ENCODE measurements at regions not wholly inside any gene's neighbourhood (a gene's known extent, or its start where the extent isn't known, plus 50 kb on each side); places are given as distances from the start of the nearest gene placed in this dataset.

GRCh38 chr15:25532269-25533140 is 93.7 kb upstream of the UBE3A start:
- Histone ChIP-seq H3K27me3 (ENCODE audit: insufficient read depth, low read depth, severe bottlenecking) (no peaks in the 10 kb centered on the region), H3K36me3 (no peaks in the 10 kb centered on the region), H3K27ac (no peak overlapping the region), H3K9me3 (ENCODE audit: severe bottlenecking) (peaks cover 2% of the 10 kb centered on the region), H3K4me3 (ENCODE audit: low read depth, low read length) (no peak overlapping the region)
- TF ChIP-seq, protein P1, sequence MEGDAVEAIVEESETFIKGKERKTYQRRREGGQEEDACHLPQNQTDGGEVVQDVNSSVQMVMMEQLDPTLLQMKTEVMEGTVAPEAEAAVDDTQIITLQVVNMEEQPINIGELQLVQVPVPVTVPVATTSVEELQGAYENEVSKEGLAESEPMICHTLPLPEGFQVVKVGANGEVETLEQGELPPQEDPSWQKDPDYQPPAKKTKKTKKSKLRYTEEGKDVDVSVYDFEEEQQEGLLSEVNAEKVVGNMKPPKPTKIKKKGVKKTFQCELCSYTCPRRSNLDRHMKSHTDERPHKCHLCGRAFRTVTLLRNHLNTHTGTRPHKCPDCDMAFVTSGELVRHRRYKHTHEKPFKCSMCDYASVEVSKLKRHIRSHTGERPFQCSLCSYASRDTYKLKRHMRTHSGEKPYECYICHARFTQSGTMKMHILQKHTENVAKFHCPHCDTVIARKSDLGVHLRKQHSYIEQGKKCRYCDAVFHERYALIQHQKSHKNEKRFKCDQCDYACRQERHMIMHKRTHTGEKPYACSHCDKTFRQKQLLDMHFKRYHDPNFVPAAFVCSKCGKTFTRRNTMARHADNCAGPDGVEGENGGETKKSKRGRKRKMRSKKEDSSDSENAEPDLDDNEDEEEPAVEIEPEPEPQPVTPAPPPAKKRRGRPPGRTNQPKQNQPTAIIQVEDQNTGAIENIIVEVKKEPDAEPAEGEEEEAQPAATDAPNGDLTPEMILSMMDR (IDR thresholded peaks at IDR 0.05; ENCODE audit: low read depth, low read length), result no peak
- no peak for DNase-seq

DNA sequence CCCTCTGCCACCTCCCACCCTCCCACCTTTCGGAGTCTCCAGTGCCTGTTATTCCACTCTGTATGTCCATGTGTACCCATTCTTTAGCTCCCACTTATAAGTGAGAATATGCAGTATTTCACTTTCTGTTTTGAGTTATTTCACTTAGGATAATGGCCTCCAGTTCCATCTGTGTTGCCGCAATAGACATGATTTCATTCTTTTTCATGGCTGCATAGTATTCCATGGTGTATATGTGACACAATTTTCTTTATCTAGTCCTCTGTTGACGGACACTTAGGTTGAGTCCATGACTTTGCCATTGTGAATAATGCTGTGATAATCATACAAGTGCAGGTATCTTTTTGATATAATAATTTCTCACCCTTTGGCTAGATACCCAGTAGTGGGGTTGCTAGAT is 91.0 kb upstream of the UBE3A start:
- TF ChIP-seq, protein P1 (IDR thresholded peaks at IDR 0.05; ENCODE audit: low read depth, low read length), result no peak
- no peak overlapping the region for H3K4me3 ChIP-seq (ENCODE audit: low read depth, low read length)
- peaks cover 2% of the 10 kb centered on the region for H3K9me3 ChIP-seq (ENCODE audit: severe bottlenecking)
- no peaks in the 10 kb centered on the region for H3K27me3 ChIP-seq (ENCODE audit: insufficient read depth, low read depth, severe bottlenecking)
- H3K27ac ChIP-seq, result no peak overlapping the region
- no peaks in the 10 kb centered on the region for H3K36me3 ChIP-seq
- no peak for DNase-seq

- Histone ChIP-seq H3K27me3 (ENCODE audit: insufficient read depth, low read depth, severe bottlenecking) (no peaks in the 10 kb centered on the region), H3K9me3 (ENCODE audit: severe bottlenecking) (peaks cover 2% of the 10 kb centered on the region), H3K4me3 (ENCODE audit: low read depth, low read length) (no peak overlapping the region), H3K27ac (no peak overlapping the region), H3K36me3 (no peaks in the 10 kb centered on the region)
- TF ChIP-seq, protein P1 (IDR thresholded peaks at IDR 0.05; ENCODE audit: low read depth, low read length), result no peak
- DNase-seq, result no peak
These were observed 88.3 kb upstream of the UBE3A start for GRCh38 chr15:25527118-25527517.

DNA sequence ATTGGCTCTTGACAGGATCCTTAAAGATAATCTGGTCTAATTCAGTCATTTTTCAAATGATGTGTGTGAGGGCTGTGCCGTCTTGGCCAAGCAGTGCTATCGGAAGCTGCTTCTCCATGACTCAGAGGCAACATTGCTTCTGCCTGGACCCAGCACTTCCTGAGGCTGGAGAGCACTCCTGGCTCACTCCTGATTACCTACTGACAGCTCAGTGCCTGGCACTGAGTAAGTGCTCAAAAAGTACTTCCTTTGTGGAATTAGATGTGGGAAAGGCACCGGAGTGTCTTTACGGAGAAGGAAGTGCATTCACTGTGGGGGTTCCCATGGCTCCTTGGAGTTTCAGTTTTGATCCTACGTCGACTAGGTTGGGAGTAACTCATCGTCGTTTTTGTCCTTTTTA is 86.9 kb upstream of the UBE3A start:
- H3K9me3 ChIP-seq (ENCODE audit: severe bottlenecking), result peaks cover 2% of the 10 kb centered on the region
- DNase-seq, result no peak
- H3K27ac ChIP-seq, result no peak overlapping the region
- H3K4me3 ChIP-seq (ENCODE audit: low read depth, low read length), result no peak overlapping the region
- no peaks in the 10 kb centered on the region for H3K27me3 ChIP-seq (ENCODE audit: insufficient read depth, low read depth, severe bottlenecking)
- H3K36me3 ChIP-seq, result no peaks in the 10 kb centered on the region
- TF ChIP-seq, protein P1 (IDR thresholded peaks at IDR 0.05; ENCODE audit: low read depth, low read length), result no peak

GRCh38 chr15:25515633-25516032 is 76.8 kb upstream of the UBE3A start:
- no peak for DNase-seq
- TF ChIP-seq, protein P1 (IDR thresholded peaks at IDR 0.05; ENCODE audit: low read depth, low read length), result no peak
- Histone ChIP-seq H3K36me3 (no peaks in the 10 kb centered on the region), H3K9me3 (ENCODE audit: severe bottlenecking) (no peaks in the 10 kb centered on the region), H3K4me3 (ENCODE audit: low read depth, low read length) (no peak overlapping the region), H3K27ac (no peak overlapping the region), H3K27me3 (ENCODE audit: insufficient read depth, low read depth, severe bottlenecking) (no peaks in the 10 kb centered on the region)

DNA sequence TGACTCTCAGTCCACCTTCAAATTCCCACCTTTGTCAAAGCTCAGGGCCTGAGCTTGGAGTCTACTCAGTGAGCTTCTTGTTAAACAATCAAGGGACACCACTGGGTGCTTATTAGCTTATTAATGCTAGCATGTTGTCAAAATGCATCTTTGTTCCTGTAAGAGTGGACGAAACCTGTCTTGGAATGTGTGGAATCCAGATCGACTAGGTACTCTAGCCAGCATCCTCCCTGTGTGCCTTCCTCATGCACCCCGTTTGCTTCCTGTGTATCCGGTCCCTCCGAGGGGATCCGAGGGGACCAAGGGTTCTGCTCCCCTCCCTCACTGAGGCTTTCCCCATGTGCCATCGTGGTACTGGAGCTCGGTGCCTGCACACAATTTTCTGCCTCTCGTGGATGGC is 75.7 kb upstream of the UBE3A start:
- DNase-seq, result no peak

More for the DNA sequence above, 75.7 kb upstream of the UBE3A start:
- H3K4me3 ChIP-seq (ENCODE audit: low read depth, low read length), result no peak overlapping the region
- no peaks in the 10 kb centered on the region for H3K36me3 ChIP-seq
- no peaks in the 10 kb centered on the region for H3K9me3 ChIP-seq (ENCODE audit: severe bottlenecking)
- no peaks in the 10 kb centered on the region for H3K27me3 ChIP-seq (ENCODE audit: insufficient read depth, low read depth, severe bottlenecking)
- TF ChIP-seq, protein P1 (IDR thresholded peaks at IDR 0.05; ENCODE audit: low read depth, low read length), result no peak
- no peak overlapping the region for H3K27ac ChIP-seq
